Omental fat pad (tissue), 3 donors: ENCODE measurements at regions not wholly inside any gene's neighbourhood (a gene's known extent, or its start where the extent isn't known, plus 50 kb on each side); places are given as distances from the start of the nearest gene placed in this dataset.

Experiments used
- ATAC-seq: fragments of 150-250 bp; one replicate; pipeline ENCODE4 v1.9.1; 2016; ENCODE audit warnings: mild to moderate bottlenecking, moderate library complexity; ENCODE audit not compliant: low FRiP score
- DNase-seq: peaks from one replicate; pipeline ENCODE4 v3.0.0-alpha.2; 2019; ENCODE audit warnings: low spot score
- TF ChIP-seq, protein P1 (sequence below), 3 donors: fragments of 450-650 bp; IDR thresholded peaks; one replicate each; pipeline ENCODE4 v1.5.1; 2016 to 2017; ENCODE audit warnings: antibody characterized with exemption in 3 of 3, mild to moderate bottlenecking in 3 of 3, moderate library complexity in 2 of 3

DNA sequence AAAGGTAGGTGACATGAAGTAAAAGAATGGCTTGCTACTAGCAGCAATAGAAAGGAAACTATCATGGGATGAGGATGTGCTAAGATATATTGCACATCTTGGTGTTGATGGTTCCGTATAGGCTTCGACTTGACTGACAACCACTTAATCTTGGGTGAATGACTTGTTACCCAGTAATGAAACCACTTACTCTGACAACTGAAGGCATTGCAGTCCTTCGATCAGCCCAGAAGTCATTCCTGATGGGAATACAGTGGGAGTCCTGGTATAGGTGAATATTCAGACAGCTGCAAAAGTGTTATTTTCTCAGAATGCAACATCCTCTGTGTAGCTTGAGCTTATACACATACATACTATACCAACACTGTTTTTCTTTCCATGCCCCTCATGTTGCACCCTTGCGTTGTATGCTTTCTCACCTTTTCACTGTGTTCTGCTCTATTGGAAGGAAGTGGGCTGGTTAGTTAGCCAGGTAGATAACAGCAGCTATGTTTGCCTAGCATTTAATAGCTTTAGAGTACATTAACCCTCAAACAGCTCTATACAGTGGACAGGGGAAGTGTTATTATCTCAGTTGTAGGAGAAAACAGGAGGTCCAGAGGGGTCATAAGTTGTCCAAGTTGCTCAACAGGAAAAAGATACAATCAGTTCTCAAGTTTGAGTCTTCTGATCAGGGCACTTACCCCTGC is 376.5 kb downstream of the MFSD1 start:
- ATAC-seq, result no peak
- DNase-seq, result no peak
- TF ChIP-seq, protein P1, sequence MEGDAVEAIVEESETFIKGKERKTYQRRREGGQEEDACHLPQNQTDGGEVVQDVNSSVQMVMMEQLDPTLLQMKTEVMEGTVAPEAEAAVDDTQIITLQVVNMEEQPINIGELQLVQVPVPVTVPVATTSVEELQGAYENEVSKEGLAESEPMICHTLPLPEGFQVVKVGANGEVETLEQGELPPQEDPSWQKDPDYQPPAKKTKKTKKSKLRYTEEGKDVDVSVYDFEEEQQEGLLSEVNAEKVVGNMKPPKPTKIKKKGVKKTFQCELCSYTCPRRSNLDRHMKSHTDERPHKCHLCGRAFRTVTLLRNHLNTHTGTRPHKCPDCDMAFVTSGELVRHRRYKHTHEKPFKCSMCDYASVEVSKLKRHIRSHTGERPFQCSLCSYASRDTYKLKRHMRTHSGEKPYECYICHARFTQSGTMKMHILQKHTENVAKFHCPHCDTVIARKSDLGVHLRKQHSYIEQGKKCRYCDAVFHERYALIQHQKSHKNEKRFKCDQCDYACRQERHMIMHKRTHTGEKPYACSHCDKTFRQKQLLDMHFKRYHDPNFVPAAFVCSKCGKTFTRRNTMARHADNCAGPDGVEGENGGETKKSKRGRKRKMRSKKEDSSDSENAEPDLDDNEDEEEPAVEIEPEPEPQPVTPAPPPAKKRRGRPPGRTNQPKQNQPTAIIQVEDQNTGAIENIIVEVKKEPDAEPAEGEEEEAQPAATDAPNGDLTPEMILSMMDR (IDR thresholded peaks at IDR 0.05), result no peak

DNA sequence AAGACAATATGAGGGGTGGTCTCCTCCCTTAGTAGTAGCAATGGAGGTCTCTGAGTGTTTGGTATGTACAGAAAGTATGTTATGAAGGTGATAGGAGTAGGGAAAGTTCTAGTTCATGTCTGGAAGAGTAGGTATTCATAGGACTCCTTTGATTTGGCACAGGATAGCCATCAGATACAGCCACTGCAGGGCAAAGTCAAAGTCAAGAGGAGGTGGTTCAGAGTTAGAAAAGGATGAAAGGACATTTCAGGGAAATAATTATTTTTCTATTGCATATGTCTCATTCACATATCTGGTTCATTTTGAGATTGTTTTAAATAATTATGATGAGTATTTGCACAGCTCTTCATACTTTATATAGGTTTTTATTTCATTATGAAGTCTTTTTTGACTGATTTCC is 381.1 kb downstream of the MFSD1 start:
- DNase-seq, result no peak
- TF ChIP-seq, protein P1 (IDR thresholded peaks at IDR 0.05), result no peak
- ATAC-seq, result no peak

DNA sequence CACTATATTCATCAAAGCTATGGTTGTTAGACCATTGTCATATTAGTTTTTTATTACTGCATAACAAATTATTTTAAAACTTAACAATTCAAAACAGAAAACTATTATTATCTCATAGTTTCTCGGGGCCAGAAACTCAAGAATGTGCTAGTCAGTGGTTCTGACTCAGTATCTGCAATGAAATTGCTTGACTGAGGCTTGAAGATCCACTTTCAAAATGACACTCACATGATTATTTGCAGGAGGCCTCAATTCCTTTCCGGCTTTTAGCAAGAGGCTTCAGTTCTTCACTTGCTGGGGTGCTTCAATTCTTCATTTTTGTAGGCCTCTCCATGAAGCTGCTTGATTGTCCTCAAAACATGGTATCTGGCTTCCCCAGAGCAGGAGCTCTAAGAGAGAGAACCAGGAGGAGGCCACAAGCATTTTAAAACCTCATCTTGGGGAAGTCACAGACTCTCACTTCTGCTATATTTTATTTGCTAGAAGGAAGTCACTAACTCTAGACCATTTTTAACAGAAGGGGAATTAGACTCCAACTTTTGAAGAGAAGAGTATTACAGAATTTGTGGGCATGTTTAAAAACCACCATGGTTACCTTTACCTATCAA is 383.7 kb downstream of the MFSD1 start:
- no peak for ATAC-seq

DNA sequence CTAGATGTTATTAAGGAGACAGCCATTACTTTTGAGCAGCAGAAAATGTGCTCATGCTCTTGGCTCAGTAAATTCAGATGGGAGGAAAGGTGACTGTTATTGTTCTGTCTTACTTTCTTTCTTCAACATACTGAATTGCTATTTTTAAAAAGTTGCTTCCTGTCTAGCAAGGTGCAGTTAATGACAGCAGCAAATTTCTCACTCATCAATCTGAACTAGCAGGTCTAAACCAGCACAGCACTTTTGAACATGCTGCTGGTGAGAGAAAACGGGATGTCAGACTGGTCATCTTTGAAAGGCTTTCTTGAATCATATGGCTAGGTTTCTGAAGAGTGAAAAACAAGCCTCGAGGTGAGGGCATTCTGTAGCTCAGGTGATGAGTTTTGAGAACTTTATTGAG is 384.7 kb downstream of the MFSD1 start:
- DNase-seq (no peak), ATAC-seq (no peak)
- TF ChIP-seq, protein P1 (IDR thresholded peaks at IDR 0.05), result no peak

More for the DNA sequence above, 383.7 kb downstream of the MFSD1 start:
- TF ChIP-seq, protein P1 (IDR thresholded peaks at IDR 0.05), result no peak
- DNase-seq, result no peak

DNA sequence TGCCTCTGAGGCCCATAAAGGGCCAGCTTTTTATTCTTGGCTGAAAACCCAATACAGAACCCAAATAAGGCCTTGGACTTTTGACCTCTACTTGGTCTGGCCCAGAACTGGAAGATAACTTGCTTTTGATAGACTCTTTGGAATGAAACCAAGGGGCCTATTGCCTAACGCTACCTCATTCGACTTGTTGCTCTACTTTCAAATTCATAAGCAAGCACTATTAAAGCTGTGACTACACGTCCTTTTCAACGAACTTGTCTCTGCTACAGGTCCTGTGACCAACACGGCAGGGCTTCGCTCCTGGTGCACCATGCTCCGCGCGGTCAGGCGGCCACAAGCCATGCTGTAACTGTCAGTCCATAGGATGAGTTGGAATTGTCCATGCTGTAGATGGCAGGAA is 385.4 kb downstream of the MFSD1 start:
- TF ChIP-seq, protein P1 (IDR thresholded peaks at IDR 0.05), result no peak
- peak; percentile 54 for ATAC-seq
- DNase-seq, result no peak

DNA sequence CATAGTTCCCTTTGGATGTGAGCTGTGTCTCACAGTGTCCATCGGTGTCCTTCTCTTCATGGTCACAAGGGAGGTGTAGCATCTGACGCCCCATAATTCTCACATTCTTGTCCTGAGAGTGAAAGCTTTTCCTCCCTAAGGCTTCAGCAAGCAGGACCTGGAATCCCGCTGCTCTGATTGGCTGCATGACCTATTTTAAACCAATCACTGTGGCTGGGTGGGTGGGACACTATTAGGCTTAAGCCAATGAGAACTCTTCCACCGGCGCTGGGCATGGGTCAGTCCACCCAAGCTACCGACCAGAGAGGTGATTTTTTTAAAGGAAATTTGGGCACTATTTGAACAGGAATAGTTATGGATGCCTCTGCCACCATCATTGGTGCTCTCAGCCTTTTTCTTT is 385.9 kb downstream of the MFSD1 start:
- TF ChIP-seq, protein P1 (IDR thresholded peaks at IDR 0.05), result no peak
- DNase-seq (no peak), ATAC-seq (no peak)
